ENCODE measurements at regions not wholly inside any gene's neighbourhood (a gene's known extent, or its start where the extent isn't known, plus 50 kb on each side); places are given as distances from the start of the nearest gene placed in this dataset.

DNA sequence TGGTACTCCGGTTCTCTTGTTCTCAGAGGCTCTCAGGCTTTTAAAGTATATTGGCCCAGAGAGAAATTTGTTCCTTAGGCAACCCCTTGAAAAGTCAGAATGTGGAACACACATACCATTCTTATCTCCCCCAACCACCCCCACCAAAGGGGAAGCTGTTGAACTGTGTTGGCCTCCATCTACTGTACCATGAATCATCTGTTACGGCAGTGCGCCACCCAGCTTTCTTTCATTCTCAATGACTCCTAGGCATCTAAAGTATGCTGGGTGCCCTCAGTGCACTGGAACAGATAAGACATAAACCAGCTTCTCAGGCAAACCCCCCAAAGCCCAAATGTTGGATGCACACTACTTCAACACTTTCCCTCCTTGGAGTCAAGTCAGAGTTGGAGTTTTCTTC, 696.2 kb upstream of the TENM4 start:
- TF ChIP-seq CTCF (IDR thresholded peaks at IDR 0.05): no peak
- no peak for TF ChIP-seq POLR2A (IDR thresholded peaks at IDR 0.05)
